HUDEP-2 (cell line): ENCODE measurements at regions not wholly inside any gene's neighbourhood (a gene's known extent, or its start where the extent isn't known, plus 50 kb on each side); places are given as distances from the start of the nearest gene placed in this dataset.
"Not testable (repeated sequence)": the region's sequence is repeated elsewhere in the genome, so short reads cannot be mapped to it uniquely, and the experiment has no call there.

Source experiments
- DNase-seq, 76 experiments: peaks; one replicate each; lab custom pipeline; 2025; ENCODE audit not compliant: unreplicated experiment in 76 of 76; lab: John Stamatoyannopoulos, UW

DNA sequence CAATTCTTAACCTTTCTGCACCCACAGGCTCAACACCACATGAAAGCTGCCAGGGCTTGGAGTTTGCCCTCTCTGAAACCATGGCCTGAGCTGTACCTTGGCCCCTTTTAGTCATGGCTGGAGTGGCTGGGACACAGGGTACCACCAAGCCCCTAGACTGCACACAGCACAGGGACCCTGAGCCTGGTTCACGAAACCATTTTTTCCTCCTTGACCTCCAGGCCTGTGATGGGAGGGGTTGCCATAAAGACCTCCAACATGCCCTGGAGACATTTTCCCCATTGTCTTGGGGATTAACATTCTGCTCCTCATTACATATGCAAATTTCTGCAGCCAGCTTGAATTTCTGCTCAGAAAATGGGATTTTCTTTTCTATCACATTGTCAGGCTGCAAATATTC is 113.4 kb downstream of the XPNPEP1 start:
- DNase-seq = not testable (repeated sequence)

DNA sequence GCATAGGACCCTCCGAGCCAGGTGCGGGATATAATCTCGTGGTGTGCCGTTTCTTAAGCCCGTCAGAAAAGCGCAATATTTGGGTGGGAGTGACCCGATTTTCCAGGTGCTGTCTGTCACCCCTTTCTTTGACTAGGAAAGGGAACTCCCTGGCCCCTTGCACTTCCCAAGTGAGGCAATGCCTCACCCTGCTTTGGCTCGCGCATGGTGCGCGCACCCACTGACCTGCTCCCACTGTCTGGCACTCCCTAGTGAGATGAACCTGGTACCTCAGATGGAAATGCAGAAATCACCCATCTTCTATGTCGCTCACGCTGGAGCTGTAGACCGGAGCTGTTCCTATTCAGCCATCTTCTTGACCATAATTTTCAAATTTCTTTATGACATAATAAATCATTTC is 122.1 kb downstream of the XPNPEP1 start:
- not testable (repeated sequence) for DNase-seq

- no peak for DNase-seq
Observed at GRCh38 chr10:109790647-109791046, 132.7 kb downstream of the XPNPEP1 start.

GRCh38 chr10:109784236-109784635 is 139.1 kb downstream of the XPNPEP1 start:
- DNase-seq = no peak

DNA sequence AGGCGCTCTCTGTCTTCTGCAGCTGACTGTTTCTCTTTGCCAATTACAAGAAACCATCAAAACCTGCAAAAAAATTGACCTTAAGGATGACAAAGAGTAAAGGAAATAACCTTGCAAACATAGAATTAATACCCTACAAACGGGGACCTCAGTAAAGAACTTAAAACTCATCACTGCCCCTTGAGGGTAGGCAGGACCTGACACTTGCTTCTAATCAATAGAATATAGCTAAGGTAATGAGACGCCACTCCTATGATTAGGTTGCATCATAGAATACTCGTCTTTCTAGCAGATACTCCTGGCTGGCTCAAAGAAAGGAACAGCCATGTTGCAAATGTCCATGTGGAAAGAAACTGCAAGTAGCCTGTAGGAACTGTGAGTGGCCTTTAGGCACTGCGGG is 140.0 kb downstream of the XPNPEP1 start:
- DNase-seq = no peak

DNA sequence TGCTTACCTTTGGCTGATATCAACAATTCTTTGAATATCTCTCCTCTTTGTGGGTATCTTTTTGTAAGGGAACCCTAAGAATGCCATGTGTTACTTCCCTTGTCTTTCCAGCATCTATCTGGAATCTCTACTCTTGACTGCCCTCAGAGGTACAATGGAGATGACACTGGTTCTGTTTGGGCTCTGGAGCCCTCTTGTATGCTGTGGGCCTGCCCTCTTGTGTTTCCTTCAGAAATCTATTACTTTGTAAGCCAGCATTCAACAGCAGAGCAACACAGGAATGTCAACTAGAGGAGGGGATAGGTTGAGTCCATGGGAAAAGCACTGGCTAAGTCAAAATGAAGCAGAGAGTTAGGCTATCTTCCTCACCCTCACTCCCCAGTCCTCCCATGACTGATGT is 142.3 kb downstream of the XPNPEP1 start:
- DNase-seq = no peak

DNA sequence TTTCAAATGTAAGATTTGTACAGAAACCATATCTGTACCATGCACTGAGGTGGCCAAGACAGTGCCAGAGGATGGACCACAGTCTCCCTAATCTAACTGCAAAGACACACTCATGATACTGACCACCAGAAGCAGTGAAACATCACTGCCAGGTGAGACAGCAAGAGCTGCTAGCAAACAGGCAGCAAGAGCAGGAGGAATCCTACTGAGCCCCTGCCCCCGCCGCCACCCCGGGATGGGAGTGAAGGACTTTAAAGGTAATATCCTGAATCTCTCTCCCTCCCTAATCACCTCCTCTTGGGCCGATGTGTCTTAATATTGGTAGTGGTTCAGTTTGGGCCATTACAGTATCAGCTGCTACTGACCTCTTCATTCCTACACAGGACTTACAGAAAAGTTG is 144.3 kb downstream of the XPNPEP1 start:
- DNase-seq = no peak

GRCh38 chr10:109774121-109774440 is 149.2 kb downstream of the XPNPEP1 start:
- no peak for DNase-seq

- DNase-seq = peak in 6 of 76 experiments; percentile 1 to 12 (median 4)
Observed at GRCh38 chr10:109773288-109774120, 149.8 kb downstream of the XPNPEP1 start.

- DNase-seq = no peak
Observed at GRCh38 chr10:109770663-109771062, 152.6 kb downstream of the XPNPEP1 start.

GRCh38 chr10:109769966-109770365 is 153.3 kb downstream of the XPNPEP1 start:
- no peak for DNase-seq

GRCh38 chr10:109765838-109766237 is 157.5 kb downstream of the XPNPEP1 start:
- no peak for DNase-seq

- no peak for DNase-seq
Observed at GRCh38 chr10:109762555-109762954, 160.8 kb downstream of the XPNPEP1 start.

- DNase-seq = peak in 4 of 76 experiments; percentile 1 to 20 (median 10)
Observed at GRCh38 chr10:109757670-109758069, 165.6 kb downstream of the XPNPEP1 start.

DNA sequence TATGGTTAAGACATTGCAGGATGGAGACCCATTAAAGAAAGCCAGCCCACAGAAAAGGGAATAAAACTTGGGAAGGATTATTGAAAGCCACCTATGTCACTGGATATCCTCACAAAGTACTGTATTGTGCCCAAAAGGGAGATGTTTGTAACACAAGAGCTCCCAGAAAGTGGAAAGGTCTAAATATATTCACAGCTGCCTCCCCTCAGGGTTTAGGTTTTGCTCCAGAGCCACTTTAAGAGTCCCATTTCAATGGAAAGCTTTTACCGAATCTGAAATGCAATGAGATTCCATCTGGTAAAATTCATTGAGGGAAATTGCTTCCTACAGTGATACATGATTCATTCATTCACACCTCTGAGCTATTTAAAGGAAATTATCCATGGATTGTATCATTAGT is 176.4 kb downstream of the XPNPEP1 start:
- no peak for DNase-seq

GRCh38 chr10:109744020-109744419 is 179.3 kb downstream of the XPNPEP1 start:
- DNase-seq = no peak

- no peak for DNase-seq
Observed at GRCh38 chr10:109743574-109743973, 179.7 kb downstream of the XPNPEP1 start.

DNA sequence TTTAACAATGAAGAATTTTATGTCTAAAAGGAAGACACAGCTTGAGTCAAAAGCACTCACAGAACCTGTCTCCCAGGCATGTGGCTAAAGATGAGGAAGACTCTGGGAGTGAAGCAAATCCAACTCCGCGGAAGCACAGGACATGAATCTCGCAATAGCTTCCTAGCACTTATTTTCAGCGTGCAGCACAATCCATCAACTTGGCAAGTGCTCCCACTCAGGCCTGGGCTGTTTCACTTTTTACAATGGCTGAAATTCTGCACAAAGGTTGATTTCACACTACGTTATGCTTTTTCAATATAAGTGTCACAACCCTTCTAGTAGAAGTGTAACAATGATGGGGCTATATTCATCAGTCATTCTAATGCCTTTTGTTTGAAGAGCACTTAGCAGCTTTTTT is 180.2 kb downstream of the XPNPEP1 start:
- DNase-seq = no peak

DNA sequence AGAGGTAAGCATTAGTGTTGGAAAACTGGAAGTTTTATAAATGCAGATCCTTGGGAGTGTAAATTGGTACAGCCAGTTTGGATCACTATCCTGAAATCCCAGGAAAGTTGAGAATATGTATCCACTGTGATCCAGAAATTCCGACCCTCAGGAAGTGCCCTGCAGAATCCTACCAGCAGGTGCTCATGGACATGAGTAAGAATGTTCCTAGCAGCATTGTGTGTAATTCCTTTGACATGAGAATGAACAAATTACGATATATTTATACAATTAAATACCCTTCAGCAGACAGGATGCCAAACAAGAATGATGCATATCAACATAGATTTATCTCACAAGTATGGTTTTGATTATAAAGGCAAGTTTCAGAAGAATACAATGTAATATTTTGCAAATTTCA is 181.6 kb downstream of the XPNPEP1 start:
- DNase-seq = no peak

DNA sequence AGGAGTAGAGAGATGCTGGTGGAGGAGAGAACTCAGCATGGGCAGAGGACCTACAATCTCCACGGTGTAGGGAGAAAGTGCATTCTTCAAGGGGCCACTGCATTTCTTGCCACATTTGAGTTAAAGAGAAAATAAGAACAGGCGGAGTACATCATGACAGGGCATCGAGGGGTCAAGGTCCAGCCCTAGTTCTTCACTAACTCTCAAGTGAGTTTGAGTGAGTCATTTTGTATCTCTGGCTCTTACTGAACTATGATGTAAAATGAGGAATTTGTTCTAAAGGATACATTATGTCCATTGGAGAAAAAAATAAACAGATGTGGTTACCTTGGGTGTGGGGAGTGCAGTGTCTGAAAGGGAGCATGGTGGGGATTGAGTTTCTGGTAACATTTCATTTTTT is 182.9 kb downstream of the XPNPEP1 start:
- no peak for DNase-seq

- no peak for DNase-seq
Observed at GRCh38 chr10:109737626-109738025, 185.7 kb downstream of the XPNPEP1 start.

DNA sequence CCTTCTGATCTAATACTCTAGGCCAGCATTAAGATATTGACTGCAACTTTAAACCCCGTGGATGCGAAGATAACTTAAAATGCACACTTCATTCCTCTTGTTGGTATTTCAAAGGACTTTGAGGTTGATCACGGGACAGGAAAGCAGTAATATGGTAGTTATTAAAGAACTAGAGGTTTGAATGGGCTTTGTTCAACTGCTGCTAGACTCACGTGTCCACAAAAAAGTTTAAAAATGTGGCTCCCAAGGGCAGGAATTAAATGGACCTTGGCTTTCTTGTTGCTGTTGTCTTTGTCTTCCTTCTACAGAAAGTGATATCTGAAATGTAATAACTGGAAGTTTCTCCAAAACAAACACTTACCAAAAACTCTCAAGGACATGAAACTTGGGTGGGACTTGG is 186.3 kb downstream of the XPNPEP1 start:
- DNase-seq = no peak

- no peak for DNase-seq
Observed at GRCh38 chr10:109735776-109736175, 187.5 kb downstream of the XPNPEP1 start.
